HG03457 (cell line): ENCODE measurements at regions not wholly inside any gene's neighbourhood (a gene's known extent, or its start where the extent isn't known, plus 50 kb on each side); places are given as distances from the start of the nearest gene placed in this dataset.

Experiments used
- ATAC-seq: cut with Tn5 transposase; IDR thresholded peaks from one replicate; pipeline ENCODE4 v1.9.1; 2021; ENCODE audit warnings: moderate number of reproducible peaks; ENCODE audit not compliant: unreplicated experiment

GRCh38 chr5:6026766-6027406, 351.5 kb downstream of the MED10 start:
- no peak for ATAC-seq

- no peak for ATAC-seq
Observed at GRCh38 chr5:6019612-6020011, 358.7 kb downstream of the MED10 start.

- ATAC-seq, result no peak
Observed at GRCh38 chr5:6013506-6013905, 364.8 kb downstream of the MED10 start.

- ATAC-seq, result no peak
Observed at GRCh38 chr5:6011199-6011598, 367.1 kb downstream of the MED10 start.

- no peak for ATAC-seq
Observed at GRCh38 chr5:6006838-6007314, 371.5 kb downstream of the MED10 start.

- no peak for ATAC-seq
Observed at GRCh38 chr5:6003040-6003825, 375.1 kb downstream of the MED10 start.

GRCh38 chr5:6000867-6001266, 377.5 kb downstream of the MED10 start:
- ATAC-seq, result no peak

GRCh38 chr5:5995819-5996218, 382.5 kb downstream of the MED10 start:
- ATAC-seq, result no peak

- no peak for ATAC-seq
Observed at GRCh38 chr5:5986492-5987178, 391.7 kb downstream of the MED10 start.

- no peak for ATAC-seq
Observed at GRCh38 chr5:5985332-5985731, 393.0 kb downstream of the MED10 start.

GRCh38 chr5:5983261-5983980, 394.9 kb downstream of the MED10 start:
- no peak for ATAC-seq

- ATAC-seq, result no peak
Observed at GRCh38 chr5:5981562-5981961, 396.8 kb downstream of the MED10 start.

GRCh38 chr5:5980538-5980895, 397.8 kb downstream of the MED10 start:
- ATAC-seq, result no peak

GRCh38 chr5:5979761-5980537, 398.4 kb downstream of the MED10 start:
- ATAC-seq, result no peak

- ATAC-seq, result no peak
Observed at GRCh38 chr5:5979377-5979760, 399.0 kb downstream of the MED10 start.

GRCh38 chr5:5978501-5979376, 399.6 kb downstream of the MED10 start:
- ATAC-seq, result no peak

GRCh38 chr5:5971203-5971602, 407.1 kb downstream of the MED10 start:
- no peak for ATAC-seq

- ATAC-seq, result no peak
Observed at GRCh38 chr5:5969942-5970483, 408.3 kb downstream of the MED10 start.

GRCh38 chr5:5968981-5969380, 409.4 kb downstream of the MED10 start:
- no peak for ATAC-seq
